ENCODE measurements at regions not wholly inside any gene's neighbourhood (a gene's known extent, or its start where the extent isn't known, plus 50 kb on each side); places are given as distances from the start of the nearest gene placed in this dataset.

- no peak for TF ChIP-seq CTCF (IDR thresholded peaks at IDR 0.05; ENCODE audit: low read depth, low read length, missing input control)
- TF ChIP-seq RXRA (IDR thresholded peaks at IDR 0.05) = no peak
- no peak for TF ChIP-seq YY1 (IDR thresholded peaks at IDR 0.05)
Observed at GRCh38 chr5:164351245-164351834, 845.9 kb downstream of the MAT2B start.

All from liver (tissue), 3 donors.